Right lung (tissue), 2 donors: ENCODE measurements at regions not wholly inside any gene's neighbourhood (a gene's known extent, or its start where the extent isn't known, plus 50 kb on each side); places are given as distances from the start of the nearest gene placed in this dataset.
"Not testable (repeated sequence)": the region's sequence is repeated elsewhere in the genome, so short reads cannot be mapped to it uniquely, and the experiment has no call there.

ENCODE experiments used
- DNase-seq, 2 donors: peaks; one replicate each; pipeline ENCODE4 v3.0.0-alpha.2; 2013

GRCh38 chr9:115543511-115543910 is 425.6 kb upstream of the TNC start:
- DNase-seq = no peak

DNA sequence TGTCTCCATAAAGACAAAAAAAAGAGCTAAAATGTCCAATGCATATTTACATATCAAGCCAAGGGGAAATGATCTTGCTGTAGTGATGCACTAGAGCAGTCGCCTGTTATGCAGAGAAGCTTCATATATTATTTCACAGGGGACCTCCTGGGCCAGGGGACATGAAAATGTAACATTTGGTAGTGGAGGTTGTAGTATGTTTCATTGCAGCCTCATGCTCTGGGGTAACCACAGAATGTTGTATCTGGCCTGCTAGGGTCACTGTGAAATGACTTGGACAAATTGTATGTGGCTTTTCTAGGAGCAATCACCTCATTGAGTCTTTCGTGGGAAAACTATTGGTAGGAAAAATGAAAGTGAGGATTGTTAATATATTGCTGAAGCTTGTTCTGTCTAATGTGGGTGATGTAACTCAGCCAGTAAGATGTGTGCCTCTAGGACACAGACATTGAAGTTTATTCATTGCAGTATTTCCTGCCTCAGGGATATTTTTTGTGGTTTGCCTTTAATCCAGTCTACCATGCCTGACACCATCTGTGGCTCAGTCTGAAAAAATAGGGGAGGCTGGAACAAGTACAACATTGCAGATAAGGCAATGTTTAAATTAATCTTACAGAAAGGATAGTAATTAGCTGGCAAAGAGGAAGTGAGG is 430.8 kb upstream of the TNC start:
- DNase-seq = no peak

DNA sequence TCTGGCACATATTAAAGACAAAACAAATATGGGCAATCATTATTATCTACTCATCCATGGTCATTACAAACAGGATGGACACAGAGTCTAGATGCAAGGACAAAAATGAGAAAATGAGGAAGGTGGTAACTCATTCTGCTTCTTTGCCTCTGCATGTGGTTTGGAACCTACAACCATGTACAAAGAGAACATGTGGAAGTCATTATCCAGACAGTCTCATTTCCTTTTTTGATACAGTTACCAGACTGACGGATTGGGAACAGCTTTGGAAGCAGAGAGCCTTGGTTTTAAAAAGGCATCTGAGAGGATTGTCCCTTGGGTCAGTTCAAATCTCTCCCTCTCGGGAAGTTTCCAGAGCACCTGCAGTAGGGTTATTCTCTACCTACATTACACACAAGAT is 433.4 kb upstream of the TNC start:
- DNase-seq = no peak

GRCh38 chr9:115553060-115553773 is 435.3 kb upstream of the TNC start:
- DNase-seq = no peak

DNA sequence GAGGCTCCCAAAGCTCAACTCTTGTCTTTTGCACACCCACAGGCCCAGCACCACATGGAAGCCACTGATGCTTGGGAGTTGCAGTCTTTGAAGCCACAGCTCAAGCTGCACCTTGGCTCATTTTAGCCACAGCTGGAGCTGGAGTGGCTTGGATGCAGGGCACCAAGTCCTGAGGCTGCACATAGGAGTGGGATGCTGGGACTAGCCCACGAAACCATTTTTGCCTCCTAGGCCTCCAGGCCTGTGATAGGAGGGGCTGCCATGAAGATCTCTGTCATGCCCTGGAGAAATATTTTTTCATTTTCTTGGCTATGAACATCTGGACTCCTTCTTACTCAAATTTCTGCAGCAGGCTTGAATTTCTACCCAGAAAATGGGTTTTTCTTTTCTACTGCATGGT is 438.5 kb upstream of the TNC start:
- DNase-seq = no peak

- DNase-seq = no peak
These were observed 457.2 kb upstream of the TNC start for GRCh38 chr9:115575147-115575546.

GRCh38 chr9:115585458-115585857 is 467.5 kb upstream of the TNC start:
- not testable (repeated sequence) for DNase-seq

GRCh38 chr9:115587310-115587709 is 469.4 kb upstream of the TNC start:
- DNase-seq = no peak

- DNase-seq = peak; percentile 33 to 36
These were observed 472.1 kb upstream of the TNC start for GRCh38 chr9:115590011-115590410.

DNA sequence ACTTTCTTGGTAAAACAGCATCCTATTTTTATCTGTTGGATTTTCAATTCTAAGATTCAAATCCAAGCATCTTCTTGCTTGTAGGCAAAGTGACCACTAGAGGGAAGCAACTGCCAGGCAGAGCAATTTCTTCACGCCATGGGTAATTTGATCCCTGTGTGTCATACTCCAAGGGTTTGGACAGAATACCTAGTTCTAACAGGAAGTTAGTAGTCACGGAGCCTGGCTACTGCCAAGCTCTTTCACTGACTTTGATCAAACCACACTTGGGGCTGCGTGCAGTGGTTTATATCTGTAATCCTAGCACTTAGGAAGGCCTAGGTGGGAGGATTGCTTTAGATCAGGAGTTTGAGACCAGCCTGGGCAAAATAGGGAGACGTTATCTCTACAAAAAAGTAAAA is 473.6 kb upstream of the TNC start:
- peak; percentile 66 to 80 for DNase-seq

GRCh38 chr9:115593587-115594091 is 475.7 kb upstream of the TNC start:
- DNase-seq = peak; percentile 34 to 42

DNA sequence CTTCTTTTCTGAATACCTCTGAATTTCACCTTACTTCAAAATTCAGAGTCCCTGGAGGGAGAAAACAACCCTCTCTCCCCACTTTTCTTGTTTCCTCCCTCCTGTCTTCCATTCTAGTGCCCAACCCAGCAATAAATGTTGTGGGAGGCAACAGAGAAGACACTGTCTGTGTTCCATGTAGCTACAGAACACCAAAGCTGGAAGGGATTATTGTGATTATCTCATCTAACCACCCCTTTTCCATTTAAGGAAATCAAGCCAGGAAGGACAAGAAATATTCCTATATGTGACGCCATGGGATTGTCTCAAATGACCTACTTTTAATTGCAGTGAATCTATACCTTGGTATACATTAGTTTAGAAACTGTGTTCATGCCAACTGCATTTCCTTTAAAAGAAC is 476.6 kb upstream of the TNC start:
- no peak for DNase-seq

DNA sequence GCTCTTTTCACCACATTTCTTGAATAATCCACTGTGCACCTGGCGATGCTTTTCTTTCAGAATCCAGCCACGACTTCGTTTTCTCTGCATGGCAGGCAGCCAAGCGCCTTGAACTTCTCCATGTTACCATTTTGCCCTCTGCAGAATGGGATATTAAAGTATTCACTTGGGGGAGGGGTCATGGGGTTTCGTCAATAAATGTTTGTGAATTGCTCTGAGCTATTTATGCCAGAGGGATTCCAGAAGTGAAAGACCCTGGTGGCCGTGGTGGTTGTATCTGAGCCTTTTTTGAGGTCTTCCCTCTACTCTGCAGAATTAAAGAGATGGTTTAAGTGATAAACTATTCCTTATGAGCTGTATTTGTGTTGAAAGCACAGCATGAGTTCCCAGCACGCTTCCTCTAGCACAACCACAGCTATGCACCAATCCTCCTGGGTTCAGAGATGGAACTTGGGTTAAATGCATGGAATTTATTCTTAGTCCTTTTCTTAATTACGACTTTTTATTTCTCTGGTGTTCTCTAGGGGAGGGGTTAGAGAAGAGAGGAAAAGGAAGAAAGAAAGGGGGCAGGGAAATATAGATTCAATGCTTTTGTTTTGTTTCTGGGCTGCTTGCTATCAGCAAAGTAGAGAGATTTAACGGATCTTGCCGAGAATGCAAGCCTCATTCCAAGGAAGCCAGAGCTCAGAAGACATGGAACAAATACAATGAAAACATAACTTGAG is 478.2 kb upstream of the TNC start:
- no peak for DNase-seq

- DNase-seq = no peak
These were observed 478.8 kb upstream of the TNC start for GRCh38 chr9:115596746-115597080.

DNA sequence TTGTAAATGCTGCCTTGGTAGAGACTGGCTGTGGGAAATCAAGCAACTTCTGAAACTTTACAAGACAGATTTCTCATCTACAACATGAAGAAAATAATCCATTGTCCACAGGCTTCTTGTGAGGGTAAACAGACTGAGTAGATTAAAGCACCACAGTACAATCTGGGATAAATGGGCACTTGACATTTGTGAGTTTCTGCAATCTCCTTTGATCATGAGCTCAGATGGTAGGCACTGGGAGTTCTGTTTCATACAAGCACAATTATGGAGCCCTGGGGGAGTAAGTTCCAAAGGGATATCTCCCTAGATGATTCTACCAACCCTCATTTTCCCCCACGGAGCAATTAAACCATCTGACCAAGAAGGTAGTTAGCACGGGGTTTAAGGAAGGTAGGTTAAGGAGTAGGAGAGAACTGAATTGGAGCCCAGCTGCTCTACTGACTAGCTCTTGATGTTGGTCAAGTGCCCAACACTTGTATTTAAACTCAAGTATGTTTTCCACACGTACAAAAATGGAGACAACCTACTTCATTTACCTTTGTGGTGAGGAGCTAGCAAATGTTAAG is 479.5 kb upstream of the TNC start:
- no peak for DNase-seq

- no peak for DNase-seq
These were observed 480.8 kb upstream of the TNC start for GRCh38 chr9:115598751-115599150.

- no peak for DNase-seq
These were observed 481.9 kb upstream of the TNC start for GRCh38 chr9:115599898-115600297.

GRCh38 chr9:115601434-115601833 is 483.5 kb upstream of the TNC start:
- no peak for DNase-seq

DNA sequence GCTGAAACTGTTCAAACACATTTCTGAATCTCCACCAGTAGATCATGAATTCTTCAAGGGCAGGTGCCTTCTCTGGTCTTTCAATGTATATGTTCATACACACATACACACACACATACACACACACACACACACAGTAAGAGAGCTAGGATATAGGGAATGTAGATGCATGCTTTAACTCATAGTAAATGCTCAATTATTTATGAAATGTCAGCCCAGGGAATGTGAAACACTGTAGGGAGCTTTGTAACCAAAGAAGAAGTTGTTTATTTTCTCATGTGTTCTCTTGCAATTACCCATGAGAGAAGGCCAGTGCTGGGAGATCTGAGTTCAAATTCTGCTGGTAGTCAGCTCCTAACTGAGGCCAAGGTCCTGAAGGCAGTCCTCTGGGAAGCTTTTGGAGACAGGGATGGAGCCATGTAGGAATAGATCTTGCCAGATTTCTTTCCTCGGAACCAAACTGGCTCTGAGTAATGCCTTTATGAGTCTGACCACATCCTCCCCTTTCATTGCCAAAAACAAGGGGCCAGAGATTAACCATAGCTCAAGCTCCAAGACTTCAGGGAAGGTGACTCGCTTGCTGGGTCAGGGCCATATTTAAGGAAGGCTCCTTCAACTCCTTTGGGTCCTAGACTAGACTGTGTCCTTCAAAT is 487.0 kb upstream of the TNC start:
- no peak for DNase-seq

- DNase-seq = no peak
These were observed 488.9 kb upstream of the TNC start for GRCh38 chr9:115606838-115607237.

- no peak for DNase-seq
These were observed 496.5 kb upstream of the TNC start for GRCh38 chr9:115614326-115614999.

GRCh38 chr9:115615000-115615401 is 497.0 kb upstream of the TNC start:
- no peak for DNase-seq
